Endothelial cell of umbilical vein (primary cell): ENCODE measurements at regions not wholly inside any gene's neighbourhood (a gene's known extent, or its start where the extent isn't known, plus 50 kb on each side); places are given as distances from the start of the nearest gene placed in this dataset.

Experiments
- BruUV-seq: library from RNA; stranded (reverse); fragments of 400-500 nt; replicated peaks from 2 replicates; lab custom pipeline; 2021; lab: Mats Ljungman, UMichigan
- CTCF ChIA-PET: fragments of 300-600, 350-600 bp; sonication (Branson Sonifier 250); formaldehyde crosslinking; loops from one replicate; lab custom pipeline; 2021; ENCODE audit warnings: antibody characterized with exemption, inconsistent platforms; lab: Charles Lee
- POLR2A ChIA-PET: fragments of 300-600, 350-600 bp; sonication (Branson Sonifier 250); formaldehyde crosslinking; loops from one replicate; lab custom pipeline; 2021; ENCODE audit warnings: antibody characterized with exemption, inconsistent platforms; lab: Charles Lee
- DNase-seq: peaks from one replicate; pipeline ENCODE4 v3.0.0-alpha.2; 2011; ENCODE audit warnings: low read depth, low spot score
- FAIRE-seq: peaks from 2 replicates; lab custom pipeline; 2011; peaks lifted over from hg19 to GRCh38; lab: Jason Lieb, UNC
- H2AFZ ChIP-seq: 2 replicates; pipeline ENCODE4 v1.6.0; 2012; ENCODE audit warnings: low read depth, low read length, control low read depth, inconsistent platforms
- H3K27ac ChIP-seq: 2 replicates; pipeline ENCODE4 v1.5.1; 2011; ENCODE audit warnings: low read depth, mild to moderate bottlenecking, control low read depth, low read length, moderate library complexity; ENCODE audit not compliant: insufficient read depth
- H3K27me3 ChIP-seq, 2 experiments: 2 replicates each; pipeline versions ENCODE4 v1.6.0 to v1.6.1; 2011; ENCODE audit warnings: low read length in 2 of 2, mixed read lengths in 1 of 2; ENCODE audit not compliant: control insufficient read depth in 2 of 2, insufficient read depth in 2 of 2
- H3K36me3 ChIP-seq, 2 experiments: 2 replicates in 1 of 2; 3 replicates in 1 of 2; pipeline ENCODE4 v1.5.1; 2011; ENCODE audit warnings: low read length in 2 of 2, mild to moderate bottlenecking in 1 of 2, moderate library complexity in 1 of 2; ENCODE audit not compliant: control insufficient read depth in 2 of 2, insufficient read depth in 2 of 2; ENCODE audit errors: extremely low read depth in 1 of 2
- H3K4me1 ChIP-seq: 3 replicates; pipeline ENCODE4 v1.5.1; 2011; ENCODE audit warnings: mild to moderate bottlenecking, low read length; ENCODE audit not compliant: control insufficient read depth, insufficient read depth; ENCODE audit errors: extremely low read depth
- H3K4me2 ChIP-seq: 2 replicates; pipeline ENCODE4 v1.6.1; 2011; ENCODE audit warnings: low read length, control low read depth, mixed read lengths; ENCODE audit not compliant: insufficient read depth
- H3K4me3 ChIP-seq, 3 experiments: fragments of 200-600 bp in 1 of 3; sonication (generic), shearing (Covaris generic) in 1 of 3; replicated peaks in 1 of 3; 2 replicates each; pipeline ENCODE4 v1.5.1; 2011 to 2016; ENCODE audit warnings: control low read depth in 3 of 3, low read length in 3 of 3, mild to moderate bottlenecking in 2 of 3, inconsistent platforms in 1 of 3, low read depth in 1 of 3, moderate library complexity in 1 of 3; ENCODE audit not compliant: insufficient read depth in 1 of 3
- H3K79me2 ChIP-seq: 2 replicates; pipeline ENCODE4 v1.6.0; 2012; ENCODE audit warnings: low read length, inconsistent platforms; ENCODE audit not compliant: control insufficient read depth, insufficient read depth
- H3K9ac ChIP-seq: replicated peaks from 2 replicates; pipeline ENCODE3; 2011; ENCODE audit warnings: low read length, control low read depth; ENCODE audit not compliant: insufficient read depth; ENCODE audit errors: extremely low read depth
- H3K9me1 ChIP-seq: replicated peaks from 3 replicates; pipeline ENCODE4 v1.6.0; 2011; ENCODE audit warnings: mild to moderate bottlenecking, low read length; ENCODE audit not compliant: control insufficient read depth, insufficient read depth; ENCODE audit errors: extremely low read depth
- H3K9me3 ChIP-seq: replicated peaks from 2 replicates; pipeline ENCODE4 v1.5.1; 2012; ENCODE audit warnings: low read length, inconsistent platforms; ENCODE audit not compliant: control insufficient read depth, insufficient read depth
- H4K20me1 ChIP-seq: replicated peaks from 2 replicates; pipeline ENCODE3; 2011; ENCODE audit warnings: mild to moderate bottlenecking, low read length; ENCODE audit not compliant: control insufficient read depth, insufficient read depth; ENCODE audit errors: extremely low read depth
- EZH2 ChIP-seq: IDR thresholded peaks from 2 replicates; pipeline ENCODE4 v1.6.1; 2012; ENCODE audit warnings: borderline replicate concordance, low read depth, mild to moderate bottlenecking, moderate library complexity, low read length, inconsistent platforms; ENCODE audit not compliant: severe bottlenecking
- FOS ChIP-seq: IDR thresholded peaks from 2 replicates; pipeline ENCODE4 v1.6.1; 2011; ENCODE audit warnings: mild to moderate bottlenecking, low read length, moderate library complexity, borderline replicate concordance; ENCODE audit not compliant: insufficient read depth
- GATA2 ChIP-seq: IDR thresholded peaks from 2 replicates; pipeline ENCODE4 v1.7.0; 2011; ENCODE audit warnings: low read depth, mild to moderate bottlenecking, moderate library complexity, mixed read lengths, low read length; ENCODE audit not compliant: insufficient read length, insufficient read depth
- JUN ChIP-seq: IDR thresholded peaks from 2 replicates; pipeline ENCODE4 v1.6.1; 2011; ENCODE audit warnings: borderline replicate concordance, low read depth; ENCODE audit not compliant: insufficient read length, insufficient read depth
- MYC ChIP-seq: IDR thresholded peaks from one replicate; pipeline ENCODE4 v1.6.1; 2011; ENCODE audit warnings: mild to moderate bottlenecking, low read depth, low read length
- POLR2A ChIP-seq: IDR thresholded peaks from 2 replicates; pipeline ENCODE4 v1.6.1; 2012; ENCODE audit warnings: low read depth, mild to moderate bottlenecking, control low read depth, low read length
- POLR2AphosphoS5 ChIP-seq: IDR thresholded peaks from 2 replicates; pipeline ENCODE4 v1.6.1; 2012; ENCODE audit warnings: low read depth, mild to moderate bottlenecking, control low read depth, low read length, moderate library complexity; ENCODE audit not compliant: insufficient read depth
- dilution Hi-C: fragments of 300-500 bp; cut with MboI; formaldehyde crosslinking; loops from one replicate; pipeline ENCODE4 v1.15.0; 2019; ENCODE audit warnings: low sequenced_read_pairs; ENCODE audit not compliant: extremely low pct_ligation_motif_present
- intact Hi-C: fragments of 100-400 bp; cut with micrococcal nuclease; formaldehyde crosslinking; loops from one replicate; pipeline ENCODE4 v1.10.0; 2022
- TF ChIP-seq, protein P1 (sequence below), 2 donors: IDR thresholded peaks; 1 replicate in 1 of 2; 2 replicates in 1 of 2; pipeline ENCODE4 v1.5.1; 2011; ENCODE audit warnings: low read length in 2 of 2, mild to moderate bottlenecking in 2 of 2, moderate library complexity in 2 of 2, control low read depth in 1 of 2, inconsistent platforms in 1 of 2, low read depth in 1 of 2; ENCODE audit not compliant: insufficient read depth in 1 of 2; ENCODE audit errors: extremely low read depth in 1 of 2
- TF ChIP-seq, protein P2 (sequence below): IDR thresholded peaks from 2 replicates; pipeline ENCODE4 v1.6.1; 2011; ENCODE audit not compliant: insufficient read depth, insufficient read length

DNA sequence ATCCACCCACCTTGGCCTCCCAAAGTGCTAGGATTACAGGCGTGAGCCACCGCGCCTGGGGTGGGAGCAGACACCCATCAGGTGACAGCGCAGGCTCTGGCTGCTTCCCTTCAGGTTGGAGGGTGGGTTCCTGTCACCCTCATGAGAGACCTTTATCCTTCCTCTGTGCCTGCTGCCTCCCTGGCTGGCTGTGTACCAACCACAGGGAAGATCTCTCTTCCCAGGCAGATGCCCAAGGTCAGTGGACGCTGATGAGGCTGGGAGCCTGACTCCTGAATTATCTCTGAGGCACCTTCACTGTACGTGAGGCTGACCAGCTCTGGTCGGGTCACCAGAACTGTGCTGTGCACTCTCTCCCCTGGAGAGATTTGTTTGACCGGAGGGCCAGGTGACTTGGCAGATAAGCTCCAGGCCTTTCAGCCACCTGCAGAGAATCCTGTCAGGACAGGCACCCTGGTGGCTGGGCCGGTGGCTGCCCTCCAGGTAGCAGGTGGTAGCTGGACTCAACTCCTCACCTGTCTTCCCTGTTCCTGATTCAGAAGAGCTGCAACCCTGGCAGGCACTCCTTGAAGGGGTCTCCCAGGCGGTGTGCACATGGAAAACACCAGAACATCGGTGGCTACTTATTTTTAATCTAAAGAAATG, 251.9 kb downstream of the GLRX3 start:
- Histone ChIP-seq H3K4me1 (no peaks in the 10 kb centered on the region), H3K9me1 (no peaks in the 10 kb centered on the region), H3K4me3 (no peak overlapping the region), H3K4me2 (no peak overlapping the region), H3K27me3 (no peaks in the 10 kb centered on the region), H3K27ac (no peak overlapping the region), H3K36me3 (no peaks in the 10 kb centered on the region), H3K79me2 (no peaks in the 10 kb centered on the region), H4K20me1 (no peaks in the 10 kb centered on the region), H2AFZ (no peak overlapping the region), H3K9me3 (peaks cover 3% of the 10 kb centered on the region), H3K9ac (no peak overlapping the region)
- intact Hi-C loops (no loop called here), dilution Hi-C loops (no loop called here)
- TF ChIP-seq JUN: no peak
- TF ChIP-seq POLR2A: no peak
- no peak for TF ChIP-seq FOS
- TF ChIP-seq EZH2: no peak
- TF ChIP-seq, protein P1, sequence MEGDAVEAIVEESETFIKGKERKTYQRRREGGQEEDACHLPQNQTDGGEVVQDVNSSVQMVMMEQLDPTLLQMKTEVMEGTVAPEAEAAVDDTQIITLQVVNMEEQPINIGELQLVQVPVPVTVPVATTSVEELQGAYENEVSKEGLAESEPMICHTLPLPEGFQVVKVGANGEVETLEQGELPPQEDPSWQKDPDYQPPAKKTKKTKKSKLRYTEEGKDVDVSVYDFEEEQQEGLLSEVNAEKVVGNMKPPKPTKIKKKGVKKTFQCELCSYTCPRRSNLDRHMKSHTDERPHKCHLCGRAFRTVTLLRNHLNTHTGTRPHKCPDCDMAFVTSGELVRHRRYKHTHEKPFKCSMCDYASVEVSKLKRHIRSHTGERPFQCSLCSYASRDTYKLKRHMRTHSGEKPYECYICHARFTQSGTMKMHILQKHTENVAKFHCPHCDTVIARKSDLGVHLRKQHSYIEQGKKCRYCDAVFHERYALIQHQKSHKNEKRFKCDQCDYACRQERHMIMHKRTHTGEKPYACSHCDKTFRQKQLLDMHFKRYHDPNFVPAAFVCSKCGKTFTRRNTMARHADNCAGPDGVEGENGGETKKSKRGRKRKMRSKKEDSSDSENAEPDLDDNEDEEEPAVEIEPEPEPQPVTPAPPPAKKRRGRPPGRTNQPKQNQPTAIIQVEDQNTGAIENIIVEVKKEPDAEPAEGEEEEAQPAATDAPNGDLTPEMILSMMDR (IDR thresholded peaks at IDR 0.05; ENCODE audit: extremely low read depth in 1 of 2, insufficient read depth in 1 of 2, low read depth in 1 of 2, low read length in 2 of 2): no peak
- TF ChIP-seq MYC: no peak
- TF ChIP-seq POLR2AphosphoS5: no peak
- no peak for TF ChIP-seq GATA2
- TF ChIP-seq, protein P2, sequence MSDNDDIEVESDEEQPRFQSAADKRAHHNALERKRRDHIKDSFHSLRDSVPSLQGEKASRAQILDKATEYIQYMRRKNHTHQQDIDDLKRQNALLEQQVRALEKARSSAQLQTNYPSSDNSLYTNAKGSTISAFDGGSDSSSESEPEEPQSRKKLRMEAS: no peak
- ChIA-PET CTCF (no interaction called here), POLR2A (no interaction called here)
- FAIRE-seq (no peak), DNase-seq (no peak)
- no TSS peak for BruUV-seq
